Testis (tissue), 2 donors: ENCODE measurements at regions not wholly inside any gene's neighbourhood (a gene's known extent, or its start where the extent isn't known, plus 50 kb on each side); places are given as distances from the start of the nearest gene placed in this dataset.

Experiments used
- DNase-seq: peaks from one replicate; pipeline ENCODE4 v3.0.0-alpha.2; 2019
- H3K27ac ChIP-seq, 2 donors: fragments of 200-600 bp; sonication (generic); one replicate each; pipeline ENCODE4 v1.5.1; 2019
- H3K27me3 ChIP-seq: fragments of 200-600 bp; sonication (generic); one replicate; pipeline ENCODE4 v1.5.1; 2019
- H3K36me3 ChIP-seq: fragments of 200-600 bp; sonication (generic); one replicate; pipeline ENCODE4 v1.5.1; 2017; ENCODE audit warnings: low read depth; ENCODE audit errors: missing control alignments
- H3K4me1 ChIP-seq: fragments of 200-600 bp; sonication (generic); one replicate; pipeline ENCODE4 v1.5.1; 2019
- H3K4me3 ChIP-seq, 2 donors: fragments of 200-600 bp; sonication (generic); one replicate each; pipeline ENCODE4 v1.5.1; 2017 to 2019
- H3K9me3 ChIP-seq: fragments of 200-600 bp; sonication (generic); one replicate; pipeline ENCODE4 v1.5.1; 2017
- POLR2A ChIP-seq: fragments of 450-650 bp; IDR thresholded peaks from one replicate; pipeline ENCODE4 v1.6.1; 2017; ENCODE audit warnings: antibody characterized with exemption, mild to moderate bottlenecking, moderate library complexity
- WGBS, 2 donors: methylation state at CpG; one replicate each; pipeline ENCODE4 v1.1.5; 2018; 5-methylcytosine and 5-hydroxymethylcytosine counted together
- intact Hi-C: fragments of 100-400 bp; cut with DNase I; formaldehyde crosslinking; loops from one replicate; pipeline ENCODE4 v1.15.1; 2023; ENCODE audit warnings: low total_unique reads
- TF ChIP-seq, protein P1 (sequence below), 3 experiments: fragments of 450-650 bp in 2 of 3; fragments of 200-600 bp in 1 of 3; sonication (generic) in 1 of 3; IDR thresholded peaks; one replicate each; pipeline ENCODE4 v1.5.1; 2016 to 2019; ENCODE audit warnings: antibody characterized with exemption in 3 of 3, mild to moderate bottlenecking in 2 of 3, moderate library complexity in 1 of 3

DNA sequence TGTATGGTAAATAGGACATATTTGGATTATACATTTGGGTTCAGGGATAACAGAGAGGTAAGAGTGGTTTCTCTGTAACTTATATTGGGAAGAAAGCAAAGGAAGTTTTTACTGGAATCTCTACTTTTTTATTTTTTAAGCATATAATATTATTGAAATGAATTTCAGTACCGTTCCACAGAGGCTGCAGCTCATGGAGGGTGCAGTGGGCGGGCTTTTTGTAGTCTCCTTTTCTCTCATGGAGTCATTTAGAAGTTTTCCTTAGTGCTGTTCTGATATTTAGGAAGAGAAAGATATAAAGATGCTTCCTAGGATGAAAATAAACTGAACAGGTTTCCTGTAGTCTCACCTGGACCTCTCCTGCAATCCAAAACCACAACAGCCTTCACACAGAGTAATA lies 1153.3 kb upstream of the TMEFF2 start:
- H3K4me3 ChIP-seq, result peak overlapping the region in 1 of 2 donors; percentile 4
- no peak for TF ChIP-seq POLR2A
- TF ChIP-seq, protein P1, sequence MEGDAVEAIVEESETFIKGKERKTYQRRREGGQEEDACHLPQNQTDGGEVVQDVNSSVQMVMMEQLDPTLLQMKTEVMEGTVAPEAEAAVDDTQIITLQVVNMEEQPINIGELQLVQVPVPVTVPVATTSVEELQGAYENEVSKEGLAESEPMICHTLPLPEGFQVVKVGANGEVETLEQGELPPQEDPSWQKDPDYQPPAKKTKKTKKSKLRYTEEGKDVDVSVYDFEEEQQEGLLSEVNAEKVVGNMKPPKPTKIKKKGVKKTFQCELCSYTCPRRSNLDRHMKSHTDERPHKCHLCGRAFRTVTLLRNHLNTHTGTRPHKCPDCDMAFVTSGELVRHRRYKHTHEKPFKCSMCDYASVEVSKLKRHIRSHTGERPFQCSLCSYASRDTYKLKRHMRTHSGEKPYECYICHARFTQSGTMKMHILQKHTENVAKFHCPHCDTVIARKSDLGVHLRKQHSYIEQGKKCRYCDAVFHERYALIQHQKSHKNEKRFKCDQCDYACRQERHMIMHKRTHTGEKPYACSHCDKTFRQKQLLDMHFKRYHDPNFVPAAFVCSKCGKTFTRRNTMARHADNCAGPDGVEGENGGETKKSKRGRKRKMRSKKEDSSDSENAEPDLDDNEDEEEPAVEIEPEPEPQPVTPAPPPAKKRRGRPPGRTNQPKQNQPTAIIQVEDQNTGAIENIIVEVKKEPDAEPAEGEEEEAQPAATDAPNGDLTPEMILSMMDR (IDR thresholded peaks at IDR 0.05), result no peak
- H3K27ac ChIP-seq, result no peak overlapping the region
- no peak for DNase-seq
- intact Hi-C loops, result no loop called here
- no peaks in the 10 kb centered on the region for H3K9me3 ChIP-seq
- no peaks in the 10 kb centered on the region for H3K4me1 ChIP-seq
- H3K36me3 ChIP-seq, result no peaks in the 10 kb centered on the region
- 58 to 85% methylated on average over 2 of the region's 2 CpGs for WGBS, 2 donors
- H3K27me3 ChIP-seq, result no peaks in the 10 kb centered on the region

DNA sequence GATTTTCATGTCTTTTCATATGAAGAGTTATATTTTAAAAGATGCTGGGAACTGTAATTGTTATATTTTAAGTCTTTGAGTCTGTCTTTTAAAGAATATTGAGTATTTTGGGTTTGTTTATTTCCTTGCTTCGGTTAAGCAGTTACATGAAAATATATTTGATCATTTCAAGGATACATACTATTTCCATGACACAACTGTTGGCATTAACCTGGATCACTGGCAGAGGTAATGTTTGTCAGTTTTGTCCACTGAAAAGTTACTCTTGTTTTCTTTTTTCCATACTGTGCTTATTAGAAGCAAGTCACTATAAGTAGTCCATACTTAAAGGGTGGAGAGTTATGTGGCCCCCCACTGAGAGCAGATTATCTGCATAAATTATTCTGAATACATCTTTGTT lies 1142.0 kb upstream of the TMEFF2 start:
- H3K4me3 ChIP-seq, result no peak overlapping the region
- TF ChIP-seq, protein P1 (IDR thresholded peaks at IDR 0.05), result no peak
- TF ChIP-seq POLR2A, result no peak
- no peaks in the 10 kb centered on the region for H3K27me3 ChIP-seq
- 86 to 87% methylated on average over 1 of the region's 1 CpG for WGBS, 2 donors
- H3K36me3 ChIP-seq, result no peaks in the 10 kb centered on the region
- H3K9me3 ChIP-seq, result no peaks in the 10 kb centered on the region
- H3K4me1 ChIP-seq, result no peaks in the 10 kb centered on the region
- no peak for DNase-seq
- H3K27ac ChIP-seq, result no peak overlapping the region
- intact Hi-C loops, result no loop called here

DNA sequence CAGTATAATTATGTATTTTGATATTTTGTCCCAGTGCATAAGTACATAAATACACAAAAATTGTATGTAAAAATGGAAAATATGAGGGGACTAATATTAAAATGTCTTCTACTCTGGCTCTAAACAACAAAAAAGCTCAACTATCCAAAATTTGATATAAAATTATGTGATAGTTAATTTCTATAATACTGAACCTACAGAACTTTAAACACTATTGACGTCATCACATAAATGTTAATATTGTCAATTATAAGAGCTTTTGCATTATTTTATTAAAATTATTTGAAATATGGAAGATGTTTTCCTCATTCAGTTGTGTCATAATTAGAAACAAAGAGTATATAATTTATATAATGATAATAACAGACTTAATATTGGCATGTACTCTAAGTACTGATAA lies 1139.7 kb upstream of the TMEFF2 start:
- intact Hi-C loops, result no loop called here
- no peaks in the 10 kb centered on the region for H3K27me3 ChIP-seq
- no peak overlapping the region for H3K27ac ChIP-seq
- no peak overlapping the region for H3K4me3 ChIP-seq
- H3K4me1 ChIP-seq, result no peaks in the 10 kb centered on the region
- no peak for DNase-seq
- no peaks in the 10 kb centered on the region for H3K9me3 ChIP-seq
- TF ChIP-seq, protein P1 (IDR thresholded peaks at IDR 0.05), result no peak
- no peak for TF ChIP-seq POLR2A
- 86 to 92% methylated on average over 1 of the region's 1 CpG for WGBS, 2 donors
- no peaks in the 10 kb centered on the region for H3K36me3 ChIP-seq

DNA sequence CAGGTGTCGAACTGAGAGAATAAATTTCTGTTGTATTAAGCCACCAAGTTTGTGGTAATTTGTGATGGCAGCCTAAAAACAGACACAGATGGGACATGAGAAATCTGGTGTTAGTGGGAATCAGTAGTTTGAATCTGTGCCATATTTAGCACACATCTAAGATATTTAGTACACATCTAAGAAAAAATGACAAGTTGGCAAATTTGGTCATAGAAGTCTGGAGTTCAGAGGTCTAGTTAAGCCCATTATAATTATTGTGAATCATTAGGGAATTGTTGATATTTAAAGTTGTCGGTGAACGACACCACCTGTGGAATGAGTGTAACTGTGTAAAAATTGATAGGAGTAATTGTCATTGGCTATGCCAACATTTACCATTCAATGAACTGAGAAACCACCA lies 1138.8 kb upstream of the TMEFF2 start:
- Histone ChIP-seq H3K27me3 (no peaks in the 10 kb centered on the region), H3K27ac (no peak overlapping the region), H3K9me3 (no peaks in the 10 kb centered on the region), H3K36me3 (no peaks in the 10 kb centered on the region), H3K4me1 (no peaks in the 10 kb centered on the region), H3K4me3 (no peak overlapping the region)
- DNase-seq, result no peak
- TF ChIP-seq, protein P1 (IDR thresholded peaks at IDR 0.05), result no peak
- TF ChIP-seq POLR2A, result no peak
- WGBS, 2 donors, result 88 to 91% methylated on average over 3 of the region's 3 CpGs
- intact Hi-C loops, result no loop called here

DNA sequence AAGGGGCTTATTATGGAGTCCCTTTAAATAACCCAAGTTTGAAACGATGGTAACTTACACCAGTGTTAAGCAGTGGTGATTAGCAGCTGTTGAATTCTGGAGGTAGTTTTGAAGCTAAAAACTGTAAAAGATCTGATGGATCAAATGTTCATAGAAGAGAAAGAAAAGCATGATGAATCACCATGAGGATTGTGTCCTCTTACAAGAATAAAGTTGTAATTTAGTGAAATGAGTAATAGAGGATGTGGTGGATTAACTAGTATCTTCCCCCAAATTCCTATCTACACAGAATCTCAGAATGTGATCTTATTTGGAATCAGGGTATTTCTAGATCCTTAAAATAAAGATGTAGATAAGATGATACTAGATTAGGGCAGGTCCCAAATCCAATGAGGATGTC lies 1138.2 kb upstream of the TMEFF2 start:
- no peak overlapping the region for H3K27ac ChIP-seq
- no peaks in the 10 kb centered on the region for H3K9me3 ChIP-seq
- H3K4me3 ChIP-seq, result no peak overlapping the region
- TF ChIP-seq POLR2A, result no peak
- intact Hi-C loops, result no loop called here
- H3K36me3 ChIP-seq, result no peaks in the 10 kb centered on the region
- 30 to 56% methylated on average over 1 of the region's 1 CpG for WGBS, 2 donors
- H3K4me1 ChIP-seq, result no peaks in the 10 kb centered on the region
- DNase-seq, result no peak
- no peaks in the 10 kb centered on the region for H3K27me3 ChIP-seq
